Activated CD4-positive, alpha-beta memory T cell treated with anti-CD3 and anti-CD28 coated beads for 36 hours (primary cell): ENCODE measurements at regions not wholly inside any gene's neighbourhood (a gene's known extent, or its start where the extent isn't known, plus 50 kb on each side); places are given as distances from the start of the nearest gene placed in this dataset.

Experiments used
- CTCF ChIA-PET: fragments of 350-600 bp; sonication (Branson Sonifier 250); formaldehyde crosslinking; loops from one replicate; lab custom pipeline; 2021; ENCODE audit warnings: antibody characterized with exemption, inconsistent platforms; lab: Charles Lee
- POLR2A ChIA-PET: fragments of 350-600 bp; sonication (Branson Sonifier 250); formaldehyde crosslinking; loops from one replicate; lab custom pipeline; 2021; ENCODE audit warnings: antibody characterized with exemption; lab: Charles Lee
- DNase-seq: peaks from one replicate; pipeline ENCODE4 v3.0.0-alpha.2; 2020
- H3K27ac Mint-ChIP-seq: one replicate; pipeline ENCODE4 v1.8.0; 2021; ENCODE audit warnings: mixed read lengths
- H3K27me3 Mint-ChIP-seq: one replicate; pipeline ENCODE4 v1.8.0; 2021; ENCODE audit warnings: mixed read lengths
- H3K36me3 Mint-ChIP-seq: one replicate; pipeline ENCODE4 v1.8.0; 2021; ENCODE audit warnings: mixed read lengths
- H3K4me1 Mint-ChIP-seq: one replicate; pipeline ENCODE4 v1.8.0; 2021; ENCODE audit warnings: low read depth, mixed read lengths
- H3K4me3 Mint-ChIP-seq: one replicate; pipeline ENCODE4 v1.8.0; 2021; ENCODE audit warnings: mild to moderate bottlenecking, mixed read lengths
- H3K9me3 Mint-ChIP-seq: one replicate; pipeline ENCODE4 v1.8.0; 2021; ENCODE audit warnings: mixed read lengths
- intact Hi-C: fragments of 100-400 bp; cut with micrococcal nuclease; formaldehyde crosslinking; loops from one replicate; pipeline ENCODE4 v1.15.1; 2023

GRCh38 chr9:28539434-28540070 lies 966.3 kb upstream of the C9orf72 start:
- no peak overlapping the region for H3K27ac Mint-ChIP-seq
- no peak overlapping the region for H3K4me3 Mint-ChIP-seq

DNA sequence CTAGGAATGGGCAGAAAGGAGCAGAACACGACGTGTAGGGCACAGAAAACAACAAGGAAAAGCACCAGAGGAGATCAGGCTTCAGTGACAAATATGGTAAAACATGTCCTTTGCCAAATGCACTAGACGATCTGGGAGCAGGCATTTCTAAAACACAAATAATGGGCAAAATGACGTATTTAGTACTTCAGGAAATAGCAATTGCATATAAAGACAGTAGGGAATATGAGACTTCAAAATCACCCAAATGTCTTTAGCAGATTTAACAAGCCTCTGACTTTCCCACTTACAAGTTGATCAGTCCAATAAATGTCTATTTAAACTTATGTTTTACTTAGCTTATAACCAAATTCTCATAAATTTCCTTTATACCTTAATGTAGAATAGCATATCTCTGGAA lies 969.6 kb upstream of the C9orf72 start:
- intact Hi-C loops: no loop called here
- Mint-ChIP-seq H3K4me3 (no peak overlapping the region), H3K36me3 (no peaks in the 10 kb centered on the region), H3K27ac (no peak overlapping the region), H3K27me3 (no peaks in the 10 kb centered on the region), H3K9me3 (no peaks in the 10 kb centered on the region), H3K4me1 (no peaks in the 10 kb centered on the region)
- no peak for DNase-seq
- ChIA-PET POLR2A (no interaction called here), CTCF (no interaction called here)

More at GRCh38 chr9:28539434-28540070, 966.3 kb upstream of the C9orf72 start:
- no peaks in the 10 kb centered on the region for H3K9me3 Mint-ChIP-seq
- H3K36me3 Mint-ChIP-seq: no peaks in the 10 kb centered on the region
- no peak for DNase-seq
- intact Hi-C loops: no loop called here
- no peaks in the 10 kb centered on the region for H3K27me3 Mint-ChIP-seq
- ChIA-PET POLR2A (no interaction called here), CTCF (no interaction called here)
- H3K4me1 Mint-ChIP-seq: no peaks in the 10 kb centered on the region

- intact Hi-C loops: no loop called here
These were observed 974.2 kb upstream of the C9orf72 start for GRCh38 chr9:28547527-28547926.

GRCh38 chr9:28563291-28563934 lies 990.1 kb upstream of the C9orf72 start:
- DNase-seq: no peak
- POLR2A ChIA-PET: no interaction called here
- H3K9me3 Mint-ChIP-seq: no peaks in the 10 kb centered on the region
- H3K36me3 Mint-ChIP-seq: no peaks in the 10 kb centered on the region
- no peaks in the 10 kb centered on the region for H3K4me1 Mint-ChIP-seq
- CTCF ChIA-PET: no interaction called here
- no peak overlapping the region for H3K4me3 Mint-ChIP-seq
- intact Hi-C loops: no loop called here
- no peak overlapping the region for H3K27ac Mint-ChIP-seq
- no peaks in the 10 kb centered on the region for H3K27me3 Mint-ChIP-seq

More at GRCh38 chr9:28547527-28547926, 974.2 kb upstream of the C9orf72 start:
- Mint-ChIP-seq H3K27me3 (no peaks in the 10 kb centered on the region), H3K4me3 (no peak overlapping the region), H3K4me1 (no peaks in the 10 kb centered on the region), H3K9me3 (peaks cover 3% of the 10 kb centered on the region), H3K36me3 (no peaks in the 10 kb centered on the region), H3K27ac (no peak overlapping the region)
- ChIA-PET CTCF (no interaction called here), POLR2A (no interaction called here)
- DNase-seq: no peak

DNA sequence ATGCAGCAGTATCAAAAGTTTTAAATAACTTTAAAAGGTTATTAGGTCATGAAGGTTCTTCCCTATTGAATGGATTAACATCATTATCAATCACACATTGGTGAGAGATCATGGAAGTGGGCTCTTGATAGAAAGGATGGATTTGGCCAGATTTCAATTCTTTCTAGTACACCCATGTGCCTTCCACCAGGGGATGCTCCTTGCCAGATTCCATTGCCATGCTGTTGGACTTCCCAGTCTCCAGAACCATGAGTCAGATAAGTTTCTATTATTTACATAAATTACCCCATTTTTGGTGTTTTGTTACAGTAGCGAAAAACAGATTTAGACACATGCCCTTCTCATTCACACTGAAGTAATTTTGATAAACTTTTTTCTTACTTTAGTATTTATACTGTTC lies 1010.6 kb upstream of the C9orf72 start:
- Mint-ChIP-seq H3K9me3 (peaks cover 11% of the 10 kb centered on the region), H3K4me3 (no peak overlapping the region), H3K4me1 (no peaks in the 10 kb centered on the region), H3K27me3 (no peaks in the 10 kb centered on the region), H3K36me3 (no peaks in the 10 kb centered on the region), H3K27ac (no peak overlapping the region)
- ChIA-PET POLR2A (no interaction called here), CTCF (no interaction called here)
- DNase-seq: no peak
- intact Hi-C loops: no loop called here

- Mint-ChIP-seq H3K9me3 (peaks cover 11% of the 10 kb centered on the region), H3K27ac (no peak overlapping the region), H3K4me3 (no peak overlapping the region), H3K4me1 (no peaks in the 10 kb centered on the region), H3K36me3 (no peaks in the 10 kb centered on the region), H3K27me3 (no peaks in the 10 kb centered on the region)
- DNase-seq: no peak
- intact Hi-C loops: no loop called here
- ChIA-PET POLR2A (no interaction called here), CTCF (no interaction called here)
These were observed 1011.3 kb upstream of the C9orf72 start for GRCh38 chr9:28584542-28584941.

DNA sequence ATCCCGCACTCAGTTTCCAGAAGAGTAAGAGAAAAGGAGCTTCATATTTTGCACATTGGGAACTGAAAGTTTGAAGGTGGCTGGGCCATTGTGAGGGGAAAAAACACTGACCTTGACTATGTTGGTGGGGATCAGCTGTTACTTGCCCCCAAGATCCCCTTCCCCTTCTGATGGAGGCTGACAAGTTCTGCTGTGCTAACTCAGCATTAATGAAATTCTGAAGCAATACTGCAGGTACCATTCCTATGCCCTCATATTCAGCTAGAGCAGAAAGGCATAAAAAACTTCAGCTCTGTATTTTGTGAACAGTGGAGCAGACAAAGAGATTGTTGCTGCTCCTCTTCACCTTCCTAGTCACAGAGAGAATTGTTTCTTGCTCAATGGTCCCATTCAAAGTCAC lies 1013.8 kb upstream of the C9orf72 start:
- no peaks in the 10 kb centered on the region for H3K4me1 Mint-ChIP-seq
- intact Hi-C loops: no loop called here
- no peak for DNase-seq
- no peaks in the 10 kb centered on the region for H3K27me3 Mint-ChIP-seq
- no peak overlapping the region for H3K27ac Mint-ChIP-seq
- no peaks in the 10 kb centered on the region for H3K36me3 Mint-ChIP-seq
- H3K9me3 Mint-ChIP-seq: peaks cover 14% of the 10 kb centered on the region
- ChIA-PET POLR2A (no interaction called here), CTCF (no interaction called here)
- H3K4me3 Mint-ChIP-seq: no peak overlapping the region

GRCh38 chr9:28598408-28598807 lies 1025.1 kb upstream of the C9orf72 start:
- Mint-ChIP-seq H3K9me3 (no peaks in the 10 kb centered on the region), H3K36me3 (no peaks in the 10 kb centered on the region)

DNA sequence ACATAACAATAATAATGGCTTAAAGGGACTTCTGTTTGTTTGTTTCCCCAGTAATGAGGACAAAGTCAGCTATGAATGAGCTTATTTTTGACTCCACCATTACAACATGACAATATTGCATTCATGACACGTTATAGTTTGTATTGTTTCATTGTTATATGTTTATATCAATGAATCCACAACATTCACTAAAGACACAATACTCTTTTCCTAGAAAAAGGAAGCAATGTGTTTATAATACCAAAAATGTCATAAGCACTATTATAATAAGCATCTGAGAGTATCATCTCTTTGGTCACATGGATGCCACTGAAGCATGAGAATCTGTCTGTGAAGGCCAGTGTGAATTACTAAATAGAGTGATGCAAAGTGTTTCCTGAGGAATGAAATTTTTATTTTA lies 1026.9 kb upstream of the C9orf72 start:
- no peaks in the 10 kb centered on the region for H3K36me3 Mint-ChIP-seq
- intact Hi-C loops: no loop called here
- ChIA-PET POLR2A (no interaction called here), CTCF (no interaction called here)
- no peak for DNase-seq
- H3K4me3 Mint-ChIP-seq: no peak overlapping the region
- H3K27ac Mint-ChIP-seq: no peak overlapping the region
- H3K9me3 Mint-ChIP-seq: no peaks in the 10 kb centered on the region
- no peaks in the 10 kb centered on the region for H3K4me1 Mint-ChIP-seq
- H3K27me3 Mint-ChIP-seq: no peaks in the 10 kb centered on the region

More at GRCh38 chr9:28598408-28598807, 1025.1 kb upstream of the C9orf72 start:
- ChIA-PET CTCF (no interaction called here), POLR2A (no interaction called here)
- Mint-ChIP-seq H3K4me1 (no peaks in the 10 kb centered on the region), H3K27me3 (no peaks in the 10 kb centered on the region), H3K27ac (no peak overlapping the region), H3K4me3 (no peak overlapping the region)
- DNase-seq: no peak
- intact Hi-C loops: no loop called here

GRCh38 chr9:28607843-28608242 lies 1034.6 kb upstream of the C9orf72 start:
- H3K4me3 Mint-ChIP-seq: no peak overlapping the region
- CTCF ChIA-PET: no interaction called here
- H3K27ac Mint-ChIP-seq: no peak overlapping the region
- no peaks in the 10 kb centered on the region for H3K36me3 Mint-ChIP-seq
- POLR2A ChIA-PET: no interaction called here
- DNase-seq: no peak
- H3K27me3 Mint-ChIP-seq: no peaks in the 10 kb centered on the region
- intact Hi-C loops: no loop called here
- no peaks in the 10 kb centered on the region for H3K4me1 Mint-ChIP-seq
- no peaks in the 10 kb centered on the region for H3K9me3 Mint-ChIP-seq

- POLR2A ChIA-PET: no interaction called here
These were observed 1037.1 kb upstream of the C9orf72 start for GRCh38 chr9:28610339-28610738.

DNA sequence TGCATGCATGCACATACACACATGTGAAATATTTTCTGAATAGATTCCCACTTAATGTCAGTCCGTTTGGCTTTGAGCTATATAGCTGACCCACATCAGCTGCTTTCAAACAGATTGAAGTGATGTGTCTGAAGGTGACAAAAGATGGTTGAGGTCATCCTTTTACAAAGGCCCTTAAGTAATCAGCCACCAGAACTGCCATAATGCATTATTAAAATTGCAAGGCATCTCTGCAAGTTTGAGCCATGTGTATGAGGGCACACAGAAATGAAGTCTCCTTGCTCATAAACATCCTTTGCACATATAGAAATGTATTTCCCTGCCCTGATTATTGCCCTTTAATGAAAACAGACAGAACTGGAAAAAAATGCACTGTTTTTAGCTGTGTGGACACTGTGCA lies 1043.0 kb upstream of the C9orf72 start:
- Mint-ChIP-seq H3K27me3 (no peaks in the 10 kb centered on the region), H3K4me3 (no peak overlapping the region), H3K36me3 (no peaks in the 10 kb centered on the region), H3K9me3 (no peaks in the 10 kb centered on the region), H3K4me1 (no peaks in the 10 kb centered on the region), H3K27ac (no peak overlapping the region)
- ChIA-PET POLR2A (no interaction called here), CTCF (no interaction called here)
- no peak for DNase-seq
- intact Hi-C loops: no loop called here

More at GRCh38 chr9:28610339-28610738, 1037.1 kb upstream of the C9orf72 start:
- H3K4me1 Mint-ChIP-seq: no peaks in the 10 kb centered on the region
- no peaks in the 10 kb centered on the region for H3K27me3 Mint-ChIP-seq
- no peak overlapping the region for H3K4me3 Mint-ChIP-seq
- CTCF ChIA-PET: no interaction called here
- intact Hi-C loops: no loop called here
- H3K27ac Mint-ChIP-seq: no peak overlapping the region
- DNase-seq: no peak
- H3K36me3 Mint-ChIP-seq: no peaks in the 10 kb centered on the region
- no peaks in the 10 kb centered on the region for H3K9me3 Mint-ChIP-seq

DNA sequence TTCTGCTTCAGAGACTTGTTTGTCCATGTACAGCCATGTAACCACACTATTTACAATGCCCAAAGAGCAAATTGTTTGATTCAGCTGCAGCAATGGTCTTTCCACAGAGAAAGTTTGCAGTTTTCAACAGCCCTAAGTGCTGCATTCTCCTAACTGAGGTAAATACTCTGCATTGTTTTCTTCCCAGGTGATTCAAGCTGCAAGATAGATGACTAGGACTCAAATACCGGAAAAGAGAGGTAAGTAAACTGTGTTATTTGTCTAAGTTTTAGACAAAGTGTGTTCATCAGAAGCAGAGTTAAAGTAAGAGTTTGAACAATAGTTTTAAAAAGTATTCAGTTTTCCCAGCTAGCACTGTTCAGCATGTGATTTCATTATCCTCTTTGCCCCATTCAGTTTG lies 1046.7 kb upstream of the C9orf72 start:
- no peak for DNase-seq
- POLR2A ChIA-PET: no interaction called here
- Mint-ChIP-seq H3K27me3 (no peaks in the 10 kb centered on the region), H3K9me3 (no peaks in the 10 kb centered on the region), H3K27ac (no peak overlapping the region), H3K36me3 (no peaks in the 10 kb centered on the region), H3K4me1 (no peaks in the 10 kb centered on the region), H3K4me3 (no peak overlapping the region)
- intact Hi-C loops: no loop called here
- CTCF ChIA-PET: no interaction called here
